ENCODE measurements at regions not wholly inside any gene's neighbourhood (a gene's known extent, or its start where the extent isn't known, plus 50 kb on each side); places are given as distances from the start of the nearest gene placed in this dataset.

- DNase-seq (ENCODE audit: low read depth), result no peak
These were observed 213.5 kb upstream of the PDE10A start for GRCh38 chr6:165876588-165876987.

DNA sequence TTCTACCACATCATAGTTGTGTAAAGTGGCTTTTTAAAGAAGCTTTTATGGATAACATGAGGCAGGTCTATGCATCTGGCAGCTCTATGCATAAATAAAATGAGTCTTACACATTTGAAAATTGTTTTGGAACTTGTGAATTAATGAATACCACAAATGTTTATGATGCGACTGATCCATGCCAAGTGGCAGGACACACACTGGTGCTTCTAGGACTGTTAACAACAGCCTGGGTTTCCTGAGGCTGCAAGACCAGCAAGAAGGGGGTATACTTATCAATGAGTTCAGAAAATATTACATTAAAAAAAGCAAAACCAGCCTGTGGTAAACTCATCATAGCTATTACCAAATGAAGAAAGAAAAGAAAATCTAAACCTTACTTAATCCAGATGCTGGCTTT is 212.9 kb upstream of the PDE10A start:
- DNase-seq (ENCODE audit: low read depth), result no peak

DNA sequence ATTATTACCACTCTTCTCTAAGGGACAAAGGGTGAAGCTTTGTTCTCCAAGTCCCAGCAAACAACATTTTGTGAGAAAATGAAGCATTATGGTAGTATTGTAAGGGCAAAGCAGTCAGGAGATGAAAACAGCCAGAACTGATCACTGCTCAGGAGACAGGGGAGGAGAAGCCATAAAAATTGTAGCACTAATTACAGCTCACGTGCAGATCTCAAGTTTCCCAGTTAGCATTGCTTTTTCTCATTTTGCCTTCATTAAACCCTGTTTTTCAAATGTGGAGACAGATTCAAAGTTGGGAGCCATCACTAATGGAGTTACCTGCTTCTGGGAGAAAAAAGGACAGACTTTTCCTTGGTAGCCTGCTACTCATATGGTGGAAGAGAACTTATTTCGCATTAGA is 210.9 kb upstream of the PDE10A start:
- no peak for DNase-seq (ENCODE audit: low read depth)

DNA sequence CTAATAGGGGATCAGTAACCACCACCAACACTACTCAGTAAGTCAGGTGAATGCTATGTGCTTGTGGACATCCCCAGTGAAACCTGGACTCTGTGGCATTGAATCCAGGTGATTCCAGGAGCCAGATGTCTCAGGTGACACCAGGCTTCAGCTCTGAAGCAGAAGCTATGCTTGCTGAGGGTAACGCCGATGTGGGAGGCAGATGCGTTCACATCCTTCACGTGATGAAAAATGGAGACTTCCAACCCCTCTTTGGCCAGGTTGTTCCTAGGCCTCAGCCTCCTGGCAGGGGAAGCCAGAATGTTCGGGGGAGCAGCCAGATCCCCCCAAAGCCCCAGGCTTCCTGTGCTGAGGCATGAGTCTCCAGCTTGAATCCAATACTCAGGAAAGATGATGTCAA is 209.8 kb upstream of the PDE10A start:
- no peak for DNase-seq (ENCODE audit: low read depth)

DNA sequence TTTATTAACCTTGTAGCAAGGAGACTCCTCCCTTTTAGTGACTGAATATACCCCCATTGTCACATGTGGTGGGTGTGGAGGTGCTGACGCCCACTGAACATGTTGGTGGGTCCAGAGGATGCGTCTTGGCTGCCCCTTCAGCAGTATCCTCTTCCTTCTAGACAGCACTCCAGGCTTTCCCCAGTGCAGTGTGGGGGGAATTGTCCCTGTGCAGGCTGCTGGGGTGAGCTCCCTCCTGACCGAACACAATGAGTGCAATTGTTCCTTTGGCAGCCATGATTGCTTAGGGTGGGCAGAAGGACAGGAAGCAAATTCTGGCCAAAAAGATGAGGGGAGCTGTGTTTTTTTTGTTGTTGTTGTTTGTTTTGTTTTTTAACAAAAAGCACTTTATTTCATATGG is 209.3 kb upstream of the PDE10A start:
- no peak for DNase-seq (ENCODE audit: low read depth)

DNA sequence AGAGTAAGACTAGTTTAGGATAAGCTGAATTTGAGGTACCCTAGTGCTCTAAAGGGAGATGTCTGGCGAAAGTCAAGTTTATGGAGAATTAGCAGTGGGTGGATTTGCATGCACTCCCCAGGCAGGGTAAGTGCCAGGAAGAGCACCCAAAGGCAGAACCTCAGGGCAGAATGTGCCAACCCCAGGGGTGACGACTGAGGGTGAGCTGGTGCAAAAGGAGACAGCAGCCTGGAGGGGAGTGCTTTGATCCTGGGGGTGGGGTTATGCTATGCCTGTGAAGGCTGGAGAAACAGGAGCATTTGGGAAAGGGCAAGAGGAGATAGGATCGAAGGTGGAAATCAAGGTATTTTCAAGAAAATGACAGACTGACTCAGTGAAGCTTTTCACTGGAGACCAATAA is 208.5 kb upstream of the PDE10A start:
- no peak for DNase-seq (ENCODE audit: low read depth)

- no peak for DNase-seq (ENCODE audit: low read depth)
These were observed 206.5 kb upstream of the PDE10A start for GRCh38 chr6:165869526-165869925.

DNA sequence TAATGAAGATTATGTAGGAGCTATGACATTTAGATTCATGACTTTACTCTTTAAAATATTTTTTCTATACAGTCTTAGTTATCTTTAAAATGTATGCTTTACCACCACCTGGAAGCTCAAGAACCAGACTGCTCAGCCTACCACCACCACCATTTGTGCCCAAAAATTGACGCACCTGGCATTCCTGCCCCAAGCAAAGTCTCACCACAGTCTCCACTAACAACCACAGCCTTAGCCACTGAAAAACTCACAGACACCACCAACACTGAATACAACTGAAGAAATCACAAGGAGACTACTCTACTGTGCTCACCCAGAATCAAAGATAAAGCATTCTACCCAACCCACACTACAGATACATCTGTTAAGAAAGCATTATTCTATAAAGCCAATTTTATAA is 201.9 kb upstream of the PDE10A start:
- no peak for DNase-seq (ENCODE audit: low read depth)

DNA sequence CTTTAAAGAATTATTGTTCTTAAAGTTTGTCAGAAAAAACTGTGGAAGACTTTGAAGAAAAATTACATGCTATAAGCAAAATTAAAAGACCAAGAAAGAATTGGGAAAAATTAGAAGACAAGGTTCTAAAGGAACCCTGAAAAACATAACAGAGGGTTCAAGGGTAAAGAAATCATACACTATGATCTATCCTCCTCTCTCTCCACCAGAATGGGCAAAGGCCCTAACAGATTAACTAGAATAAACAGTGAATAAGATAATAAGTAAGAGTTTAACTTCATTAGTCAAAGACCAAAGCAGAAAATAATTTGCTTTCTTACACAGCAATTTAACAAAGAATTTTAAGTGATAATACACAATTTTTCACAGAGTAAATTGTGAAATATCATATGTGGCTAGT is 201.2 kb upstream of the PDE10A start:
- DNase-seq (ENCODE audit: low read depth), result no peak

DNA sequence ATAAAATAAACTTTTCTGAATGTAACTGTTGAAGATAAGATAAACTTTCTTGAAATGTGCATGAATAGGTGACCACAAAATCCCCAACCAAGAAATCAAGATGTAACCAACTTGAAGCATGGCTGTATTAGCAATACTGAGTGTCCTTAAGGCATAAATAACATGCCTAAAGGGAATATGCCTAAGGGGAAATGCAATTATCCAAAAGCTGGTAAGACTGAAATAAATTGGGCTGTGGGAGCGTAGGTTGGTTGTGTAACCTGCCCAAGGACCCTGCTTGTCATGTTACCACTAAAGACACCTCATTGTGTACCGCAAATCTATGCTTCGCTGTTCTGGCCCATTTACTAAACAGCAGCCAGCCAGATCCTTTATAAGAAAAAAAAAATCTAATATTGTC is 200.8 kb upstream of the PDE10A start:
- no peak for DNase-seq (ENCODE audit: low read depth)

DNA sequence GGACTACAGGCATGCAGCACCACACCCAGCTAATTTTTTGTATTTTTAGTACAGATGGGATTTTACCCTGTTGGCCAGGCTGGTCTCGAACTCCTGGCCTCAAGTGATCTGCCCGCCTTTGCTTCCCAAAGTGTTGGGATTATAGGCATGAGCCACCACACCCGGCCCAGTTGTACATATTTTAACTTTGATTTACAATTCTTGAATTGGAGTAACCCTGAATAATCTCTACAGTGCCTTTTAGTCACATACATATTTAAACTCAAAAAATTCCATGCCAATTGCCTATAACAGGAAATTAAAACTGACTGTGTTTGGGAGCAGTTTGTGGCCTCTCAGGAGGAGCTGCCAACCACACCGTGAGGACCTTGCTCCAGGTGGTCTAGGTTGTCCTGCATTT is 199.8 kb upstream of the PDE10A start:
- no peak for DNase-seq (ENCODE audit: low read depth)

DNA sequence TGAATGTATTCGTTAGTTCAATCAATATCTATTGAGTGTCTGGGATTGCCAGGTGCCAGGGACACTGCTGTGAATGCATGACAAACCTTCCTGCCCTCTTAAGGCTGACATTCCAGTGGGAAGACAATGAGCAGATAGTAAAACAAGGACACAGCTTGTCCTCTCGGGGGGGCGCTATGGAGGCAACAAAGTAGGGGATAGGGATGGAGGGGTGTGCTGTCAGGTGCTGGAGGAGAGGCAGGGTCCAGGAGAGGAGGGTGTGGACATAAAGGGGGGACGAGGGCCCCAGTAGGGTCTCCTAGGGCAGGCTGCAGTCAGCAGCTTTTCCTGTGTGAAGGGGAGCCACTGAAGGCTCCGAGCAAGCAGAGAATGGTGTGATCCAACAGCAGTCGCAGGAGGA is 198.2 kb upstream of the PDE10A start:
- DNase-seq (ENCODE audit: low read depth), result no peak

DNA sequence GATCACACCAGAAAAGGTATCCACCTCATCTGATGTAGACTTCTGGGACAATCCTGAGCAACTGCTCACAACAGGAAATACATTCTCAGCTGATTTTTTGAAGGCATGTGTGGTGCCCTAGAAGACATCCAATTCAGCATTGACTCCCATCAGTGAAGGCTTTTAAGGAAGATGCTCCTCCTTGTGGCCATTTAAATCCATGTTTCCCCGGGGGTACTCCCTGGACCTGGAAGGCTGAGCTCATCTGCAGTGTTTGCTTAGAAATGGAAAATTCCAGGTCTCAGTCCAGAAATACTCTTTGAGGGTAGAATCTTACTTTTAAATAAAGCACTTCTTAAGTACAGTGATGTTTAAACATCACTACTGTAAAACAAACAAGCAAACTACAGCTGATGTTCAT is 195.5 kb upstream of the PDE10A start:
- DNase-seq (ENCODE audit: low read depth), result no peak

DNA sequence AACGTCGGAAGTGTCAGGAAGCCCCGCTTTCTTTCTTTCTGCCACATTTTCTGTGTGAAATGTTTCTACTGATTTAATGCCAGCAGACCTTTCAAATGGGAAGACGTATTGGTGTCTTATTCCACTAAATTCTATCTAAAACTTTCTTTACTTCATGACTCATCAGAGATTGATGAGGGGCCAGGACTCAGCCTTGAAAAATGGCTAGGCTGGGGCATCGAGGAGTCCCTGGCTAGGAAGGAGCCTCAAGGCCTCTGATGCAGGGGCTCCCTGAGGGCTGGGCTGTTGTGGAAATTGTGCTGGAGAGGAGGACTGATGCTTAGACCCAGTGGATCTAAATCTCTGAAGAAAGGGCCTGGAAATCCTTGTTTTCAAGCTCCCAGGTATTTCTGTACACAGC is 192.8 kb upstream of the PDE10A start:
- DNase-seq (ENCODE audit: low read depth), result no peak

DNA sequence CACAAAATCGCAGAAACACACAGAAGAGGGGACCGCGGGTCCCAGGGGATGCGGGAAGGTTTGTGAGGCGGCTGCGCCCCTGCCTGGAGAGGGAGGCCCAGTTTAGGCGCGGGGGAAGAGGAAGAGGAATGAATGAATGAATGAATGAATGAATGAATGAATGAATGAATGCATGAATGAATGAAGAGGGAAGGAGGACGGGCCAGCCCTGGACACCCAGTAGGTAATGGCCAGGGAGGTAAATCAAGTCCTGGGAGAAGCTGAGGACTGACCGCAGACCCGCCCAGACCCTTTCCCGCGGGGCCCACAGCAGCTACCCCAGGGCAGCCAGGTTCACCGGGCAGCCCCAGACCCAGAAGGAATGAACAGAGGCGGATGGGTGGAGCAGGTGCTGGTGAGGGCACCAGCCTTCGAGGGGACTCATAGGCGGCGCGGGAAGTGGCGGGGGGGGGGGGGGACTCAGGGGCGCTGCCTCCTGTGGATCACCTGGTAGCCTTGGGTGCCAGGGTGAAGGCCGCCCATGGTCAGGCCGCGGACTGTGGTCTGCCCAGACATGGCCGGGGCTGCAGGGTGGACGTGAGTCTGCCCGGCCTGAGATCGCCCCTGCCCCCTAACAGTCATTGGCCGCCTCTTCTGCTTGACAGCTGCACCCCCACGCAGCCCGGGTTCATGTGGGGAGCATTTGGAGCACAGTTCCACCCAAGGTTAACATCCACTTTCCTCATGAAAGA is 192.0 kb upstream of the PDE10A start:
- DNase-seq (ENCODE audit: low read depth), result no peak

DNA sequence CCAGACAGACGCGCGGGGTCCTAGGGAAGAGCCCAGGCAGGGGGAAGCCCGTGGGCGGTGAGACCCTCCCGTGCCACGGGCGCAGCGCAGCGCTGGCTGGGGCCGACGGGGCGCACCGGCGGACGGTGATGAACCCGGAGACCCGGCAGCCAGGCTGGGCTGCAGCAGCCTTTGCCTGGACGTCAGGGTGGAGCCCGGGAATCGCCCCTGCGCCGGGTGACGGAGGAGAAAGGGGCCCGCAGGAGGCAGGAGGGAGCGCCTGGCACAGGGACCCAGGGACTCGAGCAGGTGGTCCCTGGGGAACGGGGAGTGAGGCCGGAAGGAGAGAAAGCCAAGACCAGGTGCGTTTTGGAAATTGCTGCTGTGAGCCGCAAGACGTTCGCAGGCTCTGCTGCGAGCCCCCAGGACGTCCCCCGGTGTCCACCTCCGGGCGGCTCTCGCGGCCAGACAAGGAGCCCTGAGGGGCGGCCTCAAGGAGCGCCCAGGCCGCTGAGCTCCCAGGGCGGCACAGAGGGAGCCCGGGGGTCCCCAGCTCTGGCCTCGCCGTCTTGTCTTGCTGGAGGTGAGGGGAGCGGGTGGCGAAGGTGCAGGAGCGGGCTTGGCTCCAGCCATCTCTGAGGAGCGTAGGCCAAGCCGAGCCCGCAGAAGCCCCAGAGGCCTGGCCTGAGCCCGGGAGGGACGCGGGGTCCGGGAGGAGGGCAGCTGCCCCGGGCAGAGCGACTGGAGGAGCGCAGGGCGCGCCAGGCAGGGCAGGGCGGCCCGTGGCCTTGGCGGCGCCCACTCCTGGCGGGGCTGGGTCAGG is 191.2 kb upstream of the PDE10A start:
- DNase-seq (ENCODE audit: low read depth), result no peak

- DNase-seq (ENCODE audit: low read depth), result no peak
These were observed 189.6 kb upstream of the PDE10A start for GRCh38 chr6:165852676-165853075.

DNA sequence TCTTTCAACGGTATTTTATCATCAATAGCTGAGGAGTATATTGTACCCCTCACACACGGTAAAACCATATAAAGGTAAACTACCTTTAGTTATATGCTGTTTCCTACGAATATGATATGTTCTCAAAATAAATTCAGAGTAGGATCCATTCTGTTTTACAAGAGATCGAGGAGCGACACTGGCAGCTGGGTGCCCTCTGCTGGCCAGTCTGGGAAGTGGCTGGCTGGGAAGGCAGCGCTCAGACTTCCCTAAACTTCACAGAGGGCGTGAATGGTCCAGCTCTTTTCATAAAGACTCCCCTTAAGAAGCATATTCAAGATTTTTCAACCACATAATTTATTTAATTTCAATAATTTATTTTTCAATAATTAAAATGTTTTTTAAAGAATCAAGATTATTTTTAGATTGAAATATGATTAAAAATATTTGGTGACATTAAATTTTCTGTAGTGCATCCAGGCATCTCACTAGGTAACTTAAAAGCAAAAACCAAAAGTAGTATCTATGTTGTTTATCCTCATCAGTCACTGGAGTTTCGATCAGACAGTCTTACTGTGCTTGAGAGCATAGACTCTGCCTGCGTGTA is 187.5 kb upstream of the PDE10A start:
- DNase-seq (ENCODE audit: low read depth), result peak; percentile 37

DNA sequence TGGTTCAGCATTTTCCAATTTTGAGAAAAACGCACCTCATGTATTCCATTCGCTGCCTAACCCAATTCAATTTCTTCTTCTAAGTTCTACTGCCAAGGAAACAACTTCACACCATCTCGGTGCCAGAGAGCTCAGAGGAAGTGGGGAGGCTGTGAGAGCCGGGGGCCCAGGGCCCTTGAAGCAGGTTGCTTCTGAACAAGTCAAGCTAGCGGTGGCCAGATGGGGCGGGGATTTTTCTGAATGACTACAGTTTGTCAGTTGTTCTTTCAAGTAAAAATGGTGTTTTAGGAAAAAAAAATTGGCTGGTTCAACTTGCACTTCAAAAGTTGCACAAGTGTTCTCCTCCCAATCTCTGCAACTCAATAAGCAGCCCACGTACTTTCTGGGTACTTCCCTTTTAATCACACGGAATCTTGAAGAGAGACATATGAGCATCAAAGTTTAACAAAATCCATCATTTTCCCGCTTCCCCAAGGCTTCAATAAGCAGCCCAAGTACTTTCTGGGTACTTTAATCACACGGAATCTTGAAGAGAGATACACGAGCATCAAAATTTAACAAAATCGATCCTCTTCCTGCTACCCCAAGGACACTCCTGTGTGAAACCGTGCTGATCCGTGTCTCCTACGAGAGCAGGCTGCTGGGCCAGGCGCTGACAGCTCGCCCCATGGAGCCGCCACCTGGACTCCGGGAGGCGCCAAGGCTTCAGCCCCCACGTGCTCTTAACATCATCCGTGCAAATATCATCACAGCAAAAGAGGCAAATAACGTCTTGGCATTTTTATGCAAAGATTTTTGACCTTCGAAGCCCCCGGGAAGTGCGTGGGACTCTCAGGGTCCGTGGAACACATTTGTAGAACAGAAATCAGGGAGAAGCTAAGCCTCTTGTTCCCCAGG is 186.7 kb upstream of the PDE10A start:
- DNase-seq (ENCODE audit: low read depth), result no peak

- DNase-seq (ENCODE audit: low read depth), result no peak
These were observed 185.0 kb upstream of the PDE10A start for GRCh38 chr6:165848086-165848426.

GRCh38 chr6:165847407-165848085 is 184.5 kb upstream of the PDE10A start:
- no peak for DNase-seq (ENCODE audit: low read depth)

Measured in activated gamma-delta T cell treated with anti-CD3 and anti-CD28 coated beads, Interleukin-2, amount 50 U/mL, for 16 hours (primary cell).